ENCODE measurements at regions not wholly inside any gene's neighbourhood (a gene's known extent, or its start where the extent isn't known, plus 50 kb on each side); places are given as distances from the start of the nearest gene placed in this dataset.

- no peak for TF ChIP-seq OSR1 (CRISPR knock-in tag; IDR thresholded peaks at IDR 0.05)
- TF ChIP-seq, protein P1, sequence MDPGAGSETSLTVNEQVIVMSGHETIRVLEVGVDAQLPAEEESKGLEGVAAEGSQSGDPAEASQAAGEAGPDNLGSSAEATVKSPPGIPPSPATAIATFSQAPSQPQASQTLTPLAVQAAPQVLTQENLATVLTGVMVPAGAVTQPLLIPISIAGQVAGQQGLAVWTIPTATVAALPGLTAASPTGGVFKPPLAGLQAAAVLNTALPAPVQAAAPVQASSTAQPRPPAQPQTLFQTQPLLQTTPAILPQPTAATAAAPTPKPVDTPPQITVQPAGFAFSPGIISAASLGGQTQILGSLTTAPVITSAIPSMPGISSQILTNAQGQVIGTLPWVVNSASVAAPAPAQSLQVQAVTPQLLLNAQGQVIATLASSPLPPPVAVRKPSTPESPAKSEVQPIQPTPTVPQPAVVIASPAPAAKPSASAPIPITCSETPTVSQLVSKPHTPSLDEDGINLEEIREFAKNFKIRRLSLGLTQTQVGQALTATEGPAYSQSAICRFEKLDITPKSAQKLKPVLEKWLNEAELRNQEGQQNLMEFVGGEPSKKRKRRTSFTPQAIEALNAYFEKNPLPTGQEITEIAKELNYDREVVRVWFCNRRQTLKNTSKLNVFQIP (CRISPR knock-in tag; IDR thresholded peaks at IDR 0.05; ENCODE audit: borderline replicate concordance, low read depth): no peak
- TF ChIP-seq, protein P2, sequence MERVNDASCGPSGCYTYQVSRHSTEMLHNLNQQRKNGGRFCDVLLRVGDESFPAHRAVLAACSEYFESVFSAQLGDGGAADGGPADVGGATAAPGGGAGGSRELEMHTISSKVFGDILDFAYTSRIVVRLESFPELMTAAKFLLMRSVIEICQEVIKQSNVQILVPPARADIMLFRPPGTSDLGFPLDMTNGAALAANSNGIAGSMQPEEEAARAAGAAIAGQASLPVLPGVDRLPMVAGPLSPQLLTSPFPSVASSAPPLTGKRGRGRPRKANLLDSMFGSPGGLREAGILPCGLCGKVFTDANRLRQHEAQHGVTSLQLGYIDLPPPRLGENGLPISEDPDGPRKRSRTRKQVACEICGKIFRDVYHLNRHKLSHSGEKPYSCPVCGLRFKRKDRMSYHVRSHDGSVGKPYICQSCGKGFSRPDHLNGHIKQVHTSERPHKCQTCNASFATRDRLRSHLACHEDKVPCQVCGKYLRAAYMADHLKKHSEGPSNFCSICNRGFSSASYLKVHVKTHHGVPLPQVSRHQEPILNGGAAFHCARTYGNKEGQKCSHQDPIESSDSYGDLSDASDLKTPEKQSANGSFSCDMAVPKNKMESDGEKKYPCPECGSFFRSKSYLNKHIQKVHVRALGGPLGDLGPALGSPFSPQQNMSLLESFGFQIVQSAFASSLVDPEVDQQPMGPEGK (CRISPR knock-in tag; IDR thresholded peaks at IDR 0.05; ENCODE audit: borderline replicate concordance): no peak
Measured at GRCh38 chr2:150909090-150909489, 352.6 kb downstream of the RBM43 start.
